NCI-H2196 treated with DMSO at 0.1 percent for 48 hours (cell line): ENCODE measurements at regions not wholly inside any gene's neighbourhood (a gene's known extent, or its start where the extent isn't known, plus 50 kb on each side); places are given as distances from the start of the nearest gene placed in this dataset.
"Not testable (repeated sequence)": the region's sequence is repeated elsewhere in the genome, so short reads cannot be mapped to it uniquely, and the experiment has no call there.

Experiments
- DNase-seq: peaks from one replicate; lab custom pipeline; 2025; ENCODE audit not compliant: unreplicated experiment; lab: John Stamatoyannopoulos, UW

DNA sequence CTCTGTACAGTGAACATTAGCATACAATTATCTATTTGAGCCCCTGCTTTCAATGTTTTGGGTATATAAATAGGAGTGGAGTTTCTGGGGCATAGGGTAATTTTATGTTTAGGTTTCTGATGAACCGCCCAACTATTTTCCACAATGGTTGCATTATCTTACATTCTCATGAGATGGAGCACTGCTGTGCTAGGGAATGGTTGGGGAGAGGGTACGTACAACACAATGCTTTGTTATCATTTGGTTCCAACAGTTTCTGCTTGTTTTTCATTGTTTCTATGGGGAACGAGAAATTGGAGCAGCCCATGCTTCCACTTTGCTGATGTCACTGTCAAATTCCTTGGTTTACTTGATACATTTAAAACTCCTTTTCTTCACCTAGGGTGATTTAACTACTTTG, 1115.3 kb downstream of the REEP3 start:
- DNase-seq, result no peak

DNA sequence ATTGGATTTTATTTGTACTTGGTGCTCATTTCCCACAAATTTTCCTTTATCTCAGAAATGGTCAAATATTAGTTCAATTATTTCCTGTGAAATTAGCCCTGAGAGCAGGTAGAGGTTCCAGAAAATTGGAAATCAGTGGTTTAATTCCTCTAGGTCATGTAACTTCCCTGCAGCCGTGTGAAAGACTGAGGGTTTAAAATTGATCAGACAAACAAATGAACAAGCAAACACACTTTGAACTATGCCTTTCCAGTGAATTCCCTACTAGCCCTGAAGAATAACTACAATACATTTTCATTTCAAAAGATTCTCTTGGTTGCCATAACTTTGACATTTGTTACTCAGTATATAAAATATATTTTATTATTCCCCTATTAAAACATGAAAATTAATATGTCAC, 1116.7 kb downstream of the REEP3 start:
- no peak for DNase-seq

DNA sequence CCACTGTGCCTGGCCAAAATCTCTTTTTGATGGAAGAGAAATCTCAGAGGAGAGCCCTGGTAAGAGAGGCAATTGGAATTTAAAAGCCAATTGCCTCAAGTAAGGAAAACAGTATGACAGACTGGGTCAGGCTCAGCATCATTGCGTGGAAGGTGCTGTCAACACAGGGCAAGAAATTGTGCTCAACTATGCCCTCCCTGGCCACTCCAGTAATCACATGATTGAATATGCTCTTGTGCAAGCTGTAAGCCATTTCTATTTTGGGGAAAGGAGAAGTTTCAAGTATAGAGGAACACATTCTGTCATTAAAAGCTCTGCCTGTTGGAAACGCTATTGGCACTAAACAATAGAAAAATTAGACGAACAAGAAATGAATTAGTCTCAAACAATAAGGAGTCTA, 1127.7 kb downstream of the REEP3 start:
- DNase-seq, result no peak

DNA sequence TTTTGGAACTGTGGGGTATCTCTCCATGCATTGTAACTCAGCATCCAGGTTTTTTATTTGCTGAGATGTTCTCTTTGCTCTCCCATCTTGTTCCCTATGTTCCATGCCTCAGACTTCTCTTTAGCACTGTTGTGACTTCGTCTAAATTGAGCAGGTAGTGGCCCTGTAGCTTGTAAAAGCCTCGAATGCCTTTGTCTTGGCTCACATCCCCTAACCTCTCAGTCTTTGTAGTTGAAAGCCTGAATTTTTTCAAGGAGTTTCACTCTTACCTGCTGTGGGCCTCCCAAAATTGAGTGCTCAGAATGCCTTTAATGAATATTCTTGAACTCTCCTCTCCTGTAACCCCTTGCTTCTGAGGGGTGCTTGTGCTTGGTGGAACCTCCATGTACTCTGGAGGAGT, 1137.3 kb downstream of the REEP3 start:
- no peak for DNase-seq

DNA sequence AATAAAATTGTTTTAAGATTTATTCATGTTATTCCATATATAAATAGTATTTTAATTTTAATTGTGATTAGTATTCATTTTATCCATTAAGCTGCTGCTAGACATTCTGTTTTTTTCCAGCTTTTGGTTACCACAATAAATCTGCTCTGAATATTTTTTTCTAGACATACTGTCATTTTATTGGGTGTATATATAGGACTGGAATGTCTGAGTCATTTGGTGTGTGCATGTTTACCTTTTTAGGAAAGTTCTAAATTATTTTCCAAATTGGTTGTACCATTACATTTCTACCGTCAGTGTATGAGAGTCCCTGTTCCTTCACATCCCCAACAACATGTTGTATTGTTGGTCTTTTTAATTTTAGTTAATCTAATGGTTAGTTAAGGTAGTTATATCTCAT, 1138.1 kb downstream of the REEP3 start:
- DNase-seq, result no peak

DNA sequence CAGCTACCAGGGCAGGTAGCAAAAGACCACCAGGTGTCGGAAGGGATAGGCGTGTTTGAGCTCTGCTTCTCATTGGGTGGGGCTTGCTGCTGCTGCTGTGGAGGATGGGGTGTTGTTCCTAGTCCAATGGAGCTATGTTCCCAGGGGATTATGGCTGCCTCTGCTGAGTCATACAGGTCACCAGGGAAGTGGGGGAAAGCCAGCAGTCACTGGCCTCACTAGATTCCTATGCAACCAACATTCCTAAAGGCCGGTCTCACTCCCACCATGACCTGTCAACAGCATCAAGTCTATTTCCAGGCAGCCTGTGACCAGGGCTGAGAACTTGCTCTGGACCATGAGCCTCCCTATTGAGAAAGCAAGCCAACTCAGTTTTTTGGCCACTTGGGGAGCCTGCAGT, 1160.8 kb downstream of the REEP3 start:
- DNase-seq, result no peak

DNA sequence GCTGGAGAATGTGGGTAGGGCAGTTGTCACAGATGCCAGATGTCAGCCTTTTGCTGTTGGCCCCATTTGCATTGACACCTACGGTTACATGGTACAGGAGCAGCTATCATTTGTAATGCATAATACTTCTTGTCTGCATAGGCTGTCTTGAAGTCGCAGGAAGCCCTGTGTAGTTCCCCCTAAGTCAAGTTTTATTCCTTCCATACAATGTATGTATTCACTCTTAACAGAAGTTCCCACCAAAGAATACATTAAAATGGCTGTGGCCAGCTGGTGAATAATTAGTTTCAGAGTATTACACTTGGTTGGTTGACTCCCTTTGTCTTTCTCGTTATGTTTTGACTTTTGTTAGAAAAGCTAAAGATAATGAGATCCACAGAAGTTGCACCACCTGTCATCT, 1169.0 kb downstream of the REEP3 start:
- DNase-seq, result no peak

DNA sequence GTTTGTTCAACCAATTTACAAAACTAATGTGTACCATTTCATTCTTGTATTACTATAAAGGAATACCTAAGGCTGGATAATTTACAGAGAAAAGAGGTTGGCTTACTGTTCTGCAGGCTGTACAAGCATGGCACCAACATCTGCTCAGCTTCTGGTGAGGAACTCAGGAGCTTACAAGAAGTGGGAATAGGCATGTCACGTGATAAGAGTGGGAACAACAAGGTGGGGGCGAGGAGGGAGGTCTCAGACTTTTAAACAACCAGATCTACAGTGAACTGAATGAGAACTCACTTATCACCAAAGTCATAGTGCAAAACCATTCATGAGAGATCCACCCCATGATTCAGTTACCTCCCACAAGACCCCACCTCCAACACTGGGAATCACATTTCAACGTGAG, 1178.0 kb downstream of the REEP3 start:
- no peak for DNase-seq

DNA sequence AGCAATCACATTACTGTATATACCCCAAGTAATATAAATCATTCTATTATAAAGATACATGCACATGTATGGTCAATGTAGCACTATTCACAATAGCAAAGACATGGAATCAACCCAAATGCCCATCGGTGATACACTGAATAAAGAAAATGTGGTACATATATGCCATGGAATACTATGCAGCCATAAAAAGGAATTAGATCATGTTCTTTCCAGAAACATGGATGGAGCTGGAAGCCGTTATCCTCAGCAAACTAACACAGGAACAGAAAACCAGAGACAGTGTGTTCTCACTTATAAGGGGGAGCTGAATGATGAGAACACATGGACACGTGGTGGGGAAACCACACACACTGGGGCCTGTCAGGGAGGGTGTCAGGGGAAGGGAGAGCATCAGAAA, 1180.9 kb downstream of the REEP3 start:
- not testable (repeated sequence) for DNase-seq

DNA sequence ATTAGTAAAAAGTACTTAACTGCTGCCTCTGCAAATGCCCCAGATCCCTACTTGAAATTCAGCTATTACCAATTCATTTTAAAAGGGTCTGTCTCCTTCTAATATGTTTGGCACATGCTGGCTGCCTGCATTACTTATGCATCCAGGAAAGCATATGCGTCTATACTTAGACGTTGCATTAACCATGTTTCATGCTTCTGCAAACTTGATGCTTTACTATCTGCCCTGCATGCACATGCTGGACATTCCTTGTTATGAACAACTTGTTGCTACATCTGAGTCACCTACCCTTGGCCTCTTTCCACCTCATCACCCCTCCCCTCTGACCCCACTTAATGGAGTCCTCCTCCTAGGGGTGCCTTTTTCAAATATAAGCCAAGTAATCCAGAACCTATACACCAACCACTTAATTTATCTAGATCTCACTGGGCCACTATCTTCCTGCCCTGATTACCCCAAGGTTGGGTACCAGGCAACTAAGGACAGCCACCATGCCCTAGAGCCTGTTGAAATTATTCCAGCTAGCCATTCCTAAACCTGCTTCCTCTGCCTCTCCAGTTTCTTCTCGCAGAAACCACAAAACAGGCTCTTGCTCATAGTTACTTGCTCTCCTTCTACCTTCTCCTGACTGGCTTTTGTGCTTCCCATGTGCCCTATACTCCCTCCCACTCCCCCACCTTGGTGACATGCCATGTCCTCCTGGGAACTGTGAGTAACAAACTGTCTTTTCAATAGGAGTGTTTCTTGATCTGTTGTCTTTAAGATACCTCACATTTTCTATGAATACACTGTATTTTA, 1187.9 kb downstream of the REEP3 start:
- no peak for DNase-seq

DNA sequence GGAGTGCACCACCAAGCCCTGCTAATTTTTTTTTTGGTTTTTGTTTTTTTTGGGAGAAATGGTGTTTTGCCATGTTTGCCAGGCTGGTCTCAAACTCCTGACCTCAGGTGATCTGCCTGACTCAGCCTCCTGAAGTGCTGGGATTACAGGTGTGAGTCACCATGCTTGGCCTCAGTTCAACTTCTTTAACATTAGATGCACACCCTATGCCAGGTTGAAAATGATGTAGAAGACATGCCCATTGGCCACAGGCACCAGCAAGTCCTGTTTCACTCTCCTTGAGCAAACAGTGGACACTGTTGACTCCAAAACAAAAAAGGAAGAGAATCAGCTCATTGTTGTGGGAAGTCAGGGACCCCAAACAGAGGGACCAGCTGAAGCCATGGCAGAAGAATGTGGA, 1205.3 kb downstream of the REEP3 start:
- DNase-seq, result no peak

DNA sequence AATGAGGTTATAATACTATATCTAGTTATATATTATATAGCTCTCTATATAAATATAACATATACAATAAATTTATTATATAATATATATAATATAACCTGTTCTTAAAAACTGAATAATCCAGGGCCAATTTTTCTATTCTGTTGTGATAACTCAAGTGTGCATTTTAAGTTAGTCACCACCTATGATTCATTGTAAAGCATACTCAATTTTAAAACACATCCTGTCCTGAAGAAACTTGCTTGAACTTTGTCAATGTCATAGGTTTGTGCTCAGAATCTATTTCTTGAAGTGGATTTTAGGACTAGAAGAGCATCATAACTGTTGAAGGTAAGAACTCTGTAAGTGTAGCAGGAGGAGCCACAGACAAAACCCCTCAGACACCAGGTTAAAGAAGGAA, 1209.8 kb downstream of the REEP3 start:
- no peak for DNase-seq

DNA sequence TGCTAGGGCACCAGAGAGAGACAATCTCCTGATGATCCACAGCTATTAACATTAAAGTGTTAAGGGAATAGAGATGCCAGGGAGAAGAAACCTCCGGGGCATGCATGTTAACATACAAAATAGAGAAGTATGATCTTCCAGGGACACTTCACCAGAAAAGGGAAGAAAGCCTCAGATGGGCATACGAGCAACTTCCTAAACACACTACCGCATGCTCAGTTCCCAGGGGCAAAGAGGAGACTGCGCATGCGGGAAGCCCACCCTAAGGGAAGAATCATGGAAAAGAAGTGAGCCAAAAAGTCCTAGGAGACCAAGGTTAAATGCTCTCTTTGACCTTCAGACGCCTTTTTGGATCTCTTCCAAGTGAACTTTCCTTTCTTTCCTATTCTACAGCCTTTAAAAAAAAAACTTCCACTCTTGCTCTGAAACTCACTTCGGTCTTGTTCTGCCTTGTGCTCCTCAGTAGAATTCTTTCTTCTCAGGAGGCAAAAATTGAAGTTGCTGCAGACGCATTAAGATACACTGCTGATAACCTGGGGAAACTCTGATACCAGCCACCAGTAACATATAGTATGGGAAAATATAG, 1211.3 kb downstream of the REEP3 start:
- no peak for DNase-seq

DNA sequence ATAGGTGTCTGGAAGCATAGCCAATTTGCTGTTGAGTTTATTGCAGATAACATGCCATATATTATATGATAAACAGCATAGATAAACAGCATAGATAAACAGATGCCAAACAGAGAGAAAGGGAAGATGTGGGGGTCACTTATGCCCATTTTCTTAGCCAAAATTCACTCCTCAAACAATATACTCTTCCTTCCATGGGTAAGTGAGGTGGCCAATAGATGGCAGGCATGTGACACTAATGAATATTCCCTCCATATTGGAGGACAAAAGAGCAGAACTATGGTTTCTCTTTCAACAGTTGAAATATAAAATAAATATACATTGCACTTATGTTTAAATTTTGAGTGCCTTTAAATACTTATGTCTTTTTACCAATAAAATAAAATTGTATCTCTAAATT, 1212.8 kb downstream of the REEP3 start:
- no peak for DNase-seq

DNA sequence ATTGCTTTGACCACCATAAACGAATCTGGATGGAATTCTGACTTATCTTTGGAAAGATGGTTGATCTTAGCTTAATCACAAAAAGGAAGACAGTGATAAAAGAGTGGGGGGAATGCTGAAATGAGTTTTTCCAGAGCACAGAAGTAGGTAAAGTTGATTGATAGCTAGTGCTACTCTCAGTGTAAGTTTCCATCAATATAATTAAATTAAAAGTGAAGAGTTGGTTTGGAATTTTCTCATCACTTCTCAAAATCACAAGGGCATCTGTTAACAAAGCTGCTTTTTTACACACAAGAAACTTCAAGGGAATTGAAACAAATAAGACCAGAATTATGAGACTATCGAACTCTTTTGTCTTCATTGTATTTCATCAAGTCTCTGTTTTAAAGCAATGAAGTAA, 1217.3 kb downstream of the REEP3 start:
- DNase-seq, result no peak

DNA sequence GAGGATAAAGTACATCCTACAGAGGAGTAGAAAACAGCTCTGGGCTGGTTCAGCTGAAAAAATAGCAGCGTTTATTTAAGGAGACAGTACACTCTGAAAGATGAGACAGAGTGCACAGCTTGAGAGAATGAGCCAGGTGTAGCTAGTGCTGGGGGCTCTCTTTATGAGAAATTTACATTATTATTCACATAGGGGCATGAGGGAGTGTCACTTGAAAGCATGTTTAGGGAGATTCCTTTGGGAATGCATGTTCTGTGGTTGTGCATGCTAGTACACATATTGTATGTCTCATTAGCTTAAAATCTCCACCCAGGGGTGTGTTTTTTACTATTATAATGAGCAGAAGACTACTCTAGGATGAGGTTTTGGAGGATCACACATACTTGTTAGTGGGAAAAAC, 1224.4 kb downstream of the REEP3 start:
- no peak for DNase-seq

DNA sequence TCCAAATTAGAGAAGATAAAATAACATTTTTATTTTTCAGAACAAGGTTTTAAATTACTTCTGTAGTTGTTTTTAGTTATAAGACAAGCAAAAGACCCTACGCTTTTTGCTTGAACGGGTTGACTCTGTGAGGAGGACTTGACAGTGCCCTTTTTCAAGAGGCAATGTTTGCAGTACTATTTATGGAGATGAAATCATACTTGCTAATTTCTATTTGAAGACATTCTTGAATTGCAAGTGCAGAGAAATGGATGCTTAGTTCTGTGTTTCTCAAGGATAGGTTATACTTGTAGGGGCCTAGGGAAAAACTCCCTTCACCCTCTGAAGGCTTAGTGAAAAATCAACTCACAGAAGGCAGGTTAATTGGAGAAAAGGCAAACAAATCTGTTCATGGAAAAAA, 1229.5 kb downstream of the REEP3 start:
- DNase-seq, result no peak

DNA sequence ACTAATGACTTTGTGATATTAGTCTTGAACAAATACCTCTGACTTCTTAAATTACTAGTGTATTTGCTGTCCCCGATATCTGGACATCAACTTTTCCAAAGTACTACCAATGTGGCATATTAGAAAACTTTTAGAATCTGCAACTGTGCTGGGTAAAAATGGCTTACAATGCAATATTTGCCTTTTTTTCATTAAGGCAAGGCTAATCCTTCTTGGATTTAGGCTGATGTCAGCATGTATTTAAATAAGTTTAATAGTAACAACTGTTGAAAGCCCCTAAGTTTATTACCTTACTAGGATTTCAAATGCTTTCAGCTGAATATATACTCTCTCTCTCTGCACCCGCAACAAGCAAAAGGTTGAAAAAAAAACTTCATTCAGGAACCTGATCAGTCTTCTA, 1232.3 kb downstream of the REEP3 start:
- DNase-seq, result no peak

DNA sequence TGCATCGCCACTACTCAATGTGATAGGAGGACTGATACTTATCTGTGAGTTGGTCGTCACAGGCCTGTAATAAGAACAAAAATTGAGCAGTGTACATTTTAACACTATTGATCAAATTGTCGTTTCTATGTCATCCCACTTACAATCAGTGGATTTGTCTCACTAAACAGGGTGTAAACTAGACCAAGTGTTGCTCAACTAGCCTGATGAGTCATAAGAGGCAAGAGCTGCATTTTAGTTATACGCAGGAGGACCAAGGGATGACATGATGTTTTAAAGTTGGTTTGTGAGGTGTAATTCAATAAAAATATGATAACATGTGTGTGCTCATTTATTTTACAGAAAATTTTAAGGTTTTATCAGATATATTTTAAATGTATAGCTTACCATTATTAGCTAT, 1239.2 kb downstream of the REEP3 start:
- no peak for DNase-seq

DNA sequence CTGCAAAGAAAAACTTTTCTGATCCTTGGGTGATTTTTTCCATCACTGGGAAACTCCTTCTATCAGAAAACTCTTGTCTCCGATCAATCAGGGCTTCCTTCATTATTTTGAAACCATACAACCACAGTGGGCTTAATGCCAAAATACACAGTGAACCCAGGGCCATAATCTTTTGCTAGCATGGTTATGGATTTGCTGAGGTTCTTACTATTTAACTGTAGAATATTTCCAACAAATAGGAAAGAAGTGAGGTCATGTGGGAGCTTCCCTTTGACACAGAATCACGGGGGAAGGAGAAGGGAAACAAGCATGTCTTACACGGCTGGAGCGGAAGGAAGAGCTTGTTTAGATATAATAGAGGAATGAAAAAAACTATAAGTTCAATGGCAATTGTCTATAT, 1241.7 kb downstream of the REEP3 start:
- DNase-seq, result no peak

DNA sequence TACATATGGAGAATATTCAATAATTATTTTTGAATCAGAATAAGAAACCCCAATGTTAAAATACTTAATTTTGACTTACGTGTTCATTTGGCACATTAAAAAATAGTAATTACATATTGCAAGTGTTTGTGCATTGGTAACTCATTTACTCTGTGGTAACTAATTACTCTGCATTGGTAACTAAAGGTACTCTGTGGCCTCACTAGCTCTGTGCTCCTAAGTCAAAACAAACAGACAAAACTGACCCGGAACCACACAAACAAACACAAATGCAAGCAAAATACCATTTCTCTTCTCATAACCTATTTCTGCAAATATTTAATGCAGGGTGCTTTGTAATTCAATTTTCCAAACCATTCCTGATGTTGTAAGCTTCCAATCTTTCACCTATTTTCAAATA, 1244.3 kb downstream of the REEP3 start:
- no peak for DNase-seq

DNA sequence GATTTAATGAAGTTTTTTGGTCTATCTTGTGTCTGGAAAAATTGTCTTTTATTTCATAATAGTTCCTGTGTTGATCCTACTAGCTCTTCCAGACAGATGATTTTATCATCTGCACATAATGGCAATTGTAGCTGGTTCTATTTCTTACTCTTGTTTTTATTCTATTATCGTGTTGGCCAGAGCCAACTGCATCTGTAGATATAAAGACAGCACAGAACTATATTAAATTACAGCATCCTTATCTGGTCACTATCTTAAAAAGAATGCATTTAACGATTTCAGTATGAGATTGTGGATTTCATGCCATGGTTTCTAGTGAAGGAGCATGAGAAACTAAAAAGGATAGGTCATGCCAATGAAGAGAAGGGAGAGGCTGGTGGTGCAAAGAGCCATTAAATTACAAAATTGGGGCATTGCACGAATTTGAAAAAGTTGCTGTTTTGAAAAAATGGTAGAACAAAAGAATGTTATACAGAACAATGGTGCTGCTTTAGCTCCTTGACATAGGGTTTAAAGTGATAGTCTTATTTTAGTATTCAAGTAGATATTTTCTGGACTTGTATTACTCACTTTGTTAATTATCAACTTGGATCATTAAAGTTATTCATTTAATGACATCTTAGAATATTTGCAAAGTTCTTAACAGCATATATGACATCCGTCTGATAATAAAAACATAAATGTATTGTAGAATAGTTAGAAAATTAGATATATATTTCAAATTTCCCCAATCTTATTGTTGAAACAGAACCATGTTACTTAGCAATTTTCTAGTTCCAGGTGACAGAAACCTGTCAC, 1250.3 kb downstream of the REEP3 start:
- DNase-seq, result no peak
